ENCODE measurements at regions not wholly inside any gene's neighbourhood (a gene's known extent, or its start where the extent isn't known, plus 50 kb on each side); places are given as distances from the start of the nearest gene placed in this dataset.

GRCh38 chr2:29990129-29990528 lies 68.7 kb upstream of the ALK start:
- H3K4me1 ChIP-seq (ENCODE audit: control insufficient read depth in 1 of 2, low read depth in 2 of 2), result no peaks in the 10 kb centered on the region
- H3K27me3 ChIP-seq (replicated peaks; ENCODE audit: insufficient read depth), result no peaks in the 10 kb centered on the region
- H3K4me3 ChIP-seq, result no peak overlapping the region
- TF ChIP-seq CTCF (IDR thresholded peaks at IDR 0.05), result no peak
- H3K36me3 ChIP-seq, result no peaks in the 10 kb centered on the region
- ATAC-seq (ENCODE audit: insufficient number of reproducible peaks, low FRiP score, low read depth) (no peak), DNase-seq (ENCODE audit: low spot score) (no peak)
- H3K27ac ChIP-seq, result no peak overlapping the region
- H3K9me3 ChIP-seq, result no peaks in the 10 kb centered on the region

- Histone ChIP-seq H3K4me1 (ENCODE audit: control insufficient read depth in 1 of 2, low read depth in 2 of 2) (no peaks in the 10 kb centered on the region), H3K9me3 (no peaks in the 10 kb centered on the region), H3K27me3 (replicated peaks; ENCODE audit: insufficient read depth) (no peaks in the 10 kb centered on the region), H3K36me3 (no peaks in the 10 kb centered on the region), H3K27ac (no peak overlapping the region), H3K4me3 (no peak overlapping the region)
- ATAC-seq (ENCODE audit: insufficient number of reproducible peaks, low FRiP score, low read depth), result no peak
- TF ChIP-seq CTCF (IDR thresholded peaks at IDR 0.05), result no peak
- no peak for DNase-seq (ENCODE audit: low spot score)
These were observed 69.7 kb upstream of the ALK start for GRCh38 chr2:29991086-29991485.

- no peak for ATAC-seq (ENCODE audit: insufficient number of reproducible peaks, low FRiP score, low read depth)
- no peak for TF ChIP-seq CTCF (IDR thresholded peaks at IDR 0.05)
- Histone ChIP-seq H3K4me1 (ENCODE audit: control insufficient read depth in 1 of 2, low read depth in 2 of 2) (no peaks in the 10 kb centered on the region), H3K9me3 (no peaks in the 10 kb centered on the region), H3K4me3 (no peak overlapping the region), H3K36me3 (no peaks in the 10 kb centered on the region), H3K27me3 (replicated peaks; ENCODE audit: insufficient read depth) (no peaks in the 10 kb centered on the region), H3K27ac (no peak overlapping the region)
- no peak for DNase-seq (ENCODE audit: low spot score)
These were observed 73.9 kb upstream of the ALK start for GRCh38 chr2:29995241-29995640.

GRCh38 chr2:30003128-30003527 lies 81.7 kb upstream of the ALK start:
- ATAC-seq (ENCODE audit: insufficient number of reproducible peaks, low FRiP score, low read depth) (no peak), DNase-seq (ENCODE audit: low spot score) (no peak)
- no peak for TF ChIP-seq CTCF (IDR thresholded peaks at IDR 0.05)
- no peaks in the 10 kb centered on the region for H3K4me1 ChIP-seq (ENCODE audit: control insufficient read depth in 1 of 2, low read depth in 2 of 2)
- H3K4me3 ChIP-seq, result no peak overlapping the region
- no peaks in the 10 kb centered on the region for H3K36me3 ChIP-seq
- H3K9me3 ChIP-seq, result no peaks in the 10 kb centered on the region
- H3K27me3 ChIP-seq (replicated peaks; ENCODE audit: insufficient read depth), result no peaks in the 10 kb centered on the region
- no peak overlapping the region for H3K27ac ChIP-seq

- no peak for ATAC-seq (ENCODE audit: insufficient number of reproducible peaks, low FRiP score, low read depth)
- Histone ChIP-seq H3K4me1 (ENCODE audit: control insufficient read depth in 1 of 2, low read depth in 2 of 2) (no peaks in the 10 kb centered on the region), H3K36me3 (no peaks in the 10 kb centered on the region), H3K27ac (no peak overlapping the region), H3K27me3 (replicated peaks; ENCODE audit: insufficient read depth) (no peaks in the 10 kb centered on the region), H3K9me3 (no peaks in the 10 kb centered on the region), H3K4me3 (no peak overlapping the region)
- no peak for TF ChIP-seq CTCF (IDR thresholded peaks at IDR 0.05)
- no peak for DNase-seq (ENCODE audit: low spot score)
These were observed 101.2 kb upstream of the ALK start for GRCh38 chr2:30022444-30023071.
